DND-41 (cell line): ENCODE measurements at regions not wholly inside any gene's neighbourhood (a gene's known extent, or its start where the extent isn't known, plus 50 kb on each side); places are given as distances from the start of the nearest gene placed in this dataset.

Experiments
- EZH2 ChIP-seq: IDR thresholded peaks from 3 replicates; pipeline ENCODE4 v1.6.1; 2012; ENCODE audit warnings: borderline replicate concordance, low read depth, mild to moderate bottlenecking, moderate library complexity, low read length, inconsistent platforms; ENCODE audit not compliant: severe bottlenecking
- TF ChIP-seq, protein P1 (sequence below): IDR thresholded peaks from 2 replicates; pipeline ENCODE4 v1.5.1; 2012; ENCODE audit warnings: borderline replicate concordance, low read length, moderate library complexity, mild to moderate bottlenecking; ENCODE audit not compliant: poor library complexity, severe bottlenecking; ENCODE audit errors: extremely low read depth

DNA sequence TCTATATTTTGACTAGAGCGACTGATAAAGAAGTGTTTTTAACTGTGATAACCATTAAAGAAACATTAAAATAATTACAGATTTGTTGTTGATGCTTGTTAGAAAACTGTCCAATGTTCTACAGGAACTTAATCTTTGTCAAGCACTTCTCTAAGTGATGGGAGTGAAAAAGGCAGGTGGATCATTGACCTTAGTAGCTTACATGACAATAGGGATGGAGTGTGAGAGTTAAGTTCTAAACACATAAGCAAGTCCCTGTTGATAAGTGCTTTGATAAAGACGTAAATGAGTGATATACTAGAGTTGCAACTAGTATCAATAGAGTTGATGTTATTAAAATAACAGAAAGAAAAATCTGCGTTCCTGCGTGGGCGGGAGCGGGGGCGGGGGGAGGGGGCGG, 931.5 kb upstream of the EPHA7 start:
- TF ChIP-seq, protein P1, sequence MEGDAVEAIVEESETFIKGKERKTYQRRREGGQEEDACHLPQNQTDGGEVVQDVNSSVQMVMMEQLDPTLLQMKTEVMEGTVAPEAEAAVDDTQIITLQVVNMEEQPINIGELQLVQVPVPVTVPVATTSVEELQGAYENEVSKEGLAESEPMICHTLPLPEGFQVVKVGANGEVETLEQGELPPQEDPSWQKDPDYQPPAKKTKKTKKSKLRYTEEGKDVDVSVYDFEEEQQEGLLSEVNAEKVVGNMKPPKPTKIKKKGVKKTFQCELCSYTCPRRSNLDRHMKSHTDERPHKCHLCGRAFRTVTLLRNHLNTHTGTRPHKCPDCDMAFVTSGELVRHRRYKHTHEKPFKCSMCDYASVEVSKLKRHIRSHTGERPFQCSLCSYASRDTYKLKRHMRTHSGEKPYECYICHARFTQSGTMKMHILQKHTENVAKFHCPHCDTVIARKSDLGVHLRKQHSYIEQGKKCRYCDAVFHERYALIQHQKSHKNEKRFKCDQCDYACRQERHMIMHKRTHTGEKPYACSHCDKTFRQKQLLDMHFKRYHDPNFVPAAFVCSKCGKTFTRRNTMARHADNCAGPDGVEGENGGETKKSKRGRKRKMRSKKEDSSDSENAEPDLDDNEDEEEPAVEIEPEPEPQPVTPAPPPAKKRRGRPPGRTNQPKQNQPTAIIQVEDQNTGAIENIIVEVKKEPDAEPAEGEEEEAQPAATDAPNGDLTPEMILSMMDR, result no peak
- TF ChIP-seq EZH2, result no peak
